OCI-M1 (cell line): ENCODE measurements at regions not wholly inside any gene's neighbourhood (a gene's known extent, or its start where the extent isn't known, plus 50 kb on each side); places are given as distances from the start of the nearest gene placed in this dataset.

Experiments
- DNase-seq: peaks from one replicate; lab custom pipeline; 2025; lab: John Stamatoyannopoulos, UW

DNA sequence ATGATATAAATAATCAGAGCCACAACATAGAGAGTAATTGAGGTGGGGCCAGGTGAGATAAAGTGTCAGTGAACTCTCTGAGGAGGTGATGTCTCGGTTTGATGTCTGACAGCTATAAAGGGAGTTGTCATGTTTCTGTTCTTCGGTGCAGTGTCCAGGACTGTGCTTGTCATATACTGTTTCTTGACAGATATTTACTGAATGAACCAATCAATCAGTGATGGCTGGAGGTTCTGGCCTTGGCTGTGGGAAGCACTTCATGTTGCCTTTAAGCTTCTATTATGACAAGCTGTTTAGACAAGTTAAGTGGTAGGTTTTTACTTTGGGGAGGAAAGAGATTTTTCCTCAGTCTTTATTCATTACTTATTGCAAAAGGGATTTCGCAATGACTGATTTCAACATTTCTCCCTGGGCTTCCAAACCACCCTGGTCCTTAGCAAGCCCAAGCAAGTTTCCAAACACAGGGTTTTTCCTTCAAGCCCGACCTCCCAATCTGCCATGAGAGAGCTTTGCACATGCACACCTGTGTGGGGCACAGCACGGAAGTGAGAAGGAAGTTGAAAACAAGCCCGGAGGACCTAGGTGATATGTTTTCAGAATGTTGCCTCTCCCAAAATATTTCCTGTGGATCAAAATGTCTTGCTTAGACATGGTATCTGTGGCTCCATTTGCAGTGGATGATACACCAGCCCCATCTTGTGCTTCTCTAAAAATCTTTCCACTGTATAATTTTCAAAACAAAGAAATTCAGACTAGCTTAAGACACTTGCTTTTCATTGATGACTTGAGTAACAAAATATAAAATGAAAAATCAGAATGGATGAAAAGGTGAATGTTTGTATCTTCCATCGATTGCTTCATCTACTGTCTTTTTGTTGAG, 567.3 kb upstream of the BTBD3 start:
- DNase-seq, result peak; percentile 36

DNA sequence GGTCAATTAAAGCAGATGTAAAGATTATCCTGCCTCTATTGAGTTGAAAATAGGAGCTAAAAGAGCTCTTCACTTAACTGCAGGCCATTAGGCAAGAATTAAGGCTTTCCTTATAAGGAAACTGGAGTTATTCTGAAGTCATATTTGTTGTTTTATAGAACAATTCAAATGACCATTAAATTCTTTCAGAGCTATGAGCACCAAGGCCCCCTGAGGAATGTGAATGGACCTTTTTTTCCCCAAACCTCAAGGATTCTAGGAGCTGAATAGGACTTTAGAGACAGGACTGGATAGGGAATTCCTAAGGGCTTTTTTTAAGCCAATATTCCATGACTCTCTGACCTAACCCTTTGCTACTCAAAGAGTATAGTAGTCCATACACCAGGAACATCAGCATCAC, 565.7 kb upstream of the BTBD3 start:
- DNase-seq, result no peak

DNA sequence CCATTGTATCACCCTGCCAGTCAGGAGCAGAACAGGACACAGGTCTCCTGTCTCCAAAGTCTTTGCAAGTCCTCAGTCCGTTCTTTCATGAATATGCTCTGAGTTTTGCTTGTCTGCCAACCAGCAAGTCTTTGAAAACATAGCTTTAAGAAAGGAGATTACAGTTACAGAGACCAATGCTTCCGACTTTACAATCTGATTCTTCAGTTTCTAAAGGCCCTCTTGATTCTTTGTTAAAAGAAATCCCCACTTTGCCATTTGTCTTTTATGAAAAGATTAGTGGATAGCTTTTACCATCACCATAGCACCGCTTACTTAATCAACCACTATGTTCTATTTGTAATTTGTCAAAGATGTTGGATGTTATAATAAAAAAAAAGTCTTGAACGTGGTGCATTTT, 562.8 kb upstream of the BTBD3 start:
- DNase-seq, result no peak

DNA sequence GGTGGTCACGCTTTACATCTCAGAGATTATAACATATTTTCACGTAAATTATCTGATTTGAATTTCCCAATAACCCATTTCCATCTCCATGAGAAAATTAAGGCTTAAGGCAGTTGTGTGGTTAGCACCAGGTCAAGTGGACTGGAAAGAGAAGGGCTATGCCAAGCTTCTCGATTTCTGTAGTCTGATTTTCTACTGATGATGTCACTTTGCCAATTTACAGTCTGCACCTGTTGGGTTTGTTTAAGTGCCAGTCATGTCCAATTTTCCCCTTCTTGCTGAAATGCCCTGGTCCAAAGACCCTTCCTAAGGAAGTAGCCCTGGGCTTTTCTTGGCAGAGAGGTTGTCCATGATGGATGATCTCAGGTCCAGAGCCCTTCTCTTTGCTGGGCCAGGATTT, 562.3 kb upstream of the BTBD3 start:
- no peak for DNase-seq

DNA sequence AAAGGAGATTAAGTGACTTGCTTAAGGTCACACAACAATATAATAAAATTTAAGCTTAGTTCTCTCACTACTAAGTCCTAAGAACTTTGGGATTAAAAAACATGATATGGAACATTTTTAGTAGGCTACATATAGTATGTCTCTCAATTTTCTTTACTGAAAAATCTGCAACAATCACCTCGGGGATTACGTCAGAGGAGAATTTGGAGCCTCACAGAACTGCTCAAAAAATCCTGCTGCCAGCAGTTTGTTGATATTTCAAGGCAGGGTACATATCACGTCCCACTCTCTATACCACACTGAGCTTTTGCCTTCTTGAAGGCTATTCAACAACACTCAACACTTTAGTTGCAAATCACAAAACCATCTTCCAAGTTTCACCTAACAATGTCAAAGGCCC, 561.6 kb upstream of the BTBD3 start:
- DNase-seq, result no peak

DNA sequence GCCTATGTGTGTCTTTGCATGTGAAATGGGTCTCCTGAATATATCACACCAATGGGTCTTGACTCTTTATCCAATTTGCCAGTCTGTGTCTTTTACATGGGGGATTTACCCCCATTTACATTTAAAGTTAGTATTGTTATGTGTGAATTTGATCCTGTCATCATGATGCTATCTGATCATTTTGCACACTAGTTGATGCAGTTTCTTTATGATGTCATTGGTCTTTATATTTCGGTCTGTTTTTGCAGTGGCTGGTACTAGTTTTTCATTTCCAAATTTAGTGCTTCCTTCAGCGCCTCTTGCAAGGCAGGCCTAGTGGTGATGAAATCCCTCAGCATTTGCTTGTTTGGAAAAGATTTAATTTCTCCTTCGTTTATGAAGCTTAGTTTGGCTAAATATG, 555.2 kb upstream of the BTBD3 start:
- DNase-seq, result no peak

DNA sequence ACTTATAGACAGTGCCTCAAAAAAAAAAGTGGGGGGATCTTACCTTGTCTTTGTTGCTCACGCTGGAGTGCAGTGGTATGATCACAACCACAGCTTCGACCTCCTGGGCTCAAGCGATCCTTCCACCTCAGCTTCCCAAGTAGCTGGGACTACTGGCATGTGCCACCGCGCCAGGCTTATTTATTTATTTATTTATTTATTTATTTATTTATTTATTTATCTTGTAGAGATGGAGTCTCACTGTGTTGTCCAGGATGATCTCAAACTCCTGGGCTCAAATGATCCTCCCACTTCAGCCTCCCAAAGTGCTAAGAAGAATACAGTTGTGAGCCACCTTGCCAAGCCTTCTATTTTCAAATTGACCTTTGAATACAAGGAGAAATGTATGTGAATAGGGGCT, 553.0 kb upstream of the BTBD3 start:
- DNase-seq, result no peak

DNA sequence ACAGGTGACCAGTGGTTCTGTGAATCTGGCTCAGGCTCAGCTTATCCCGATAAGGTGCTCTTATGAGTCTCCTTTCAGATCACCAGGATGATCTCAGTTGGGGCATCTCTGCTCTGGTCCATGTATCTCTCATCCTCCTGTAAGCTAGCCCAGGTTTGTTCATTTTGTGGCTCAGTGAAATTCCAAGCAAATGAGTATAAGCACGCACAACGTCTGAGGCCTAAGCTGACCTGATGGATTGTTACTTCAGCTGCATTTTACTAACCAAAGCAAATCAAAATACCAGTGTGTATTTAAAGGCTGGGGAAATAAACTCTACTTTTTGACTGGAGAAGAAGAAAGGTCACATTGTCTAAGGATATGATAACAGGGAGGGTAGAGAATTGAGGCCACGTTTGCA, 551.0 kb upstream of the BTBD3 start:
- DNase-seq, result no peak

DNA sequence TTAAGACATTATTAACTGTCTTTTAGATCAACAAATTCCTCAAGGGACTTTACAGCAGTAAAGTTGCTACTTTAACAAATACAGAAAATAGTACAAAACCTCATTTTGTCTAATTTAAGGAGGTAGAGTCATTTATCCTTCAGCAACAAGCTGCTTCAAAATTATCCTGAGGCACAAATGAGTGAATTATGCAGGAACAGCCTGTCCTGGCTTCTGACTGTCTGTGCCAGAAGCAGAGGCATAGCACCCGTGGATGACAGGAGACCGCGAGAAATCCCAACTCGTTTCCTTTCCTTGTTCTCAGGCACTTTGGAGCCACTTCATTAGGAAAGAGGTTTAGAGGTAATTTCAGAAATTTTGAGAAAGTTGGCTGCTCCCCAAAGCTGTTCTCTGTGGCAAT, 549.2 kb upstream of the BTBD3 start:
- DNase-seq, result no peak

DNA sequence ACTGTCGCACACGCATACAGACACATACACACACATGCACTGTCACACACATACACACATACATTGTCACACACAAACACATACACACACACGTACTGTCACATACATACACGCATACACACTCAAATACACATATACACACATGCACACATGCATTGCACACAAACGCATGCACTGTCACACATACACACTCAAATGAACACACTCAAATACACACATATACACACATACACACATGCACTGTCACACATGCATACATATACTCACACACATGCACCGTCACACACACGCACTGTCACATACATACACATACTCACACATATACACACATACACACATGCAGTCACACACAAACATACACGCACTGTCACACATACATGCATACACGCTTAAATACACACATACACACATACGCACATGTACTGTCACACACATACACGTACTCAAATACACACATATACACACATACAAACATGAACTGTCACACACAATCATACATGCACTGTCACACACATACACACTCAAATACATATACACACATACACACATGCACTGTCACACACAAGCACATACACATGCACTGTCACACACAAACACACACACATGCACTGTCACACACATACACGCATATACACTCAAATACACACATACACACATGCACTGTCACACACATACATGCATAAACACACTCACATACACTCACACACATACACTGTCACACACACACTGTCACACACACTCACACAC, 548.6 kb upstream of the BTBD3 start:
- DNase-seq, result no peak

DNA sequence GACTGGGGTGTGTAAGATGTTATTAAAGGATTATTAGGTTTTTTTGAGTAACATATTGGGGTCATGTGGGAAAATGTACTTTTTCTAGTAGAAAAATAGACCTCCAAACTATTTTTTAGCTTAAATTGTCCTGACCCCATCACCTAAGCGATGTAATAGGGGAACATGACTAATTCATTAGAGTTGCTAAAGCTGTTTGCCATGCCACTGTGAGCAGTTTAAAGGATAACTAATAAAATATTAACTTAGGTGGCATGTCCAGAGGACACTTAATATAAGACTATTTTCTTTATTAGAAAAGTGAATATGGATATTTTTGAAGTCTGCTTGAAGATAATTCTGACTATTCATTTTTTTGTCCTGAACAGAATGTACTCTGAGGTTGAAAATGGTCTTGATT, 545.9 kb upstream of the BTBD3 start:
- DNase-seq, result no peak

DNA sequence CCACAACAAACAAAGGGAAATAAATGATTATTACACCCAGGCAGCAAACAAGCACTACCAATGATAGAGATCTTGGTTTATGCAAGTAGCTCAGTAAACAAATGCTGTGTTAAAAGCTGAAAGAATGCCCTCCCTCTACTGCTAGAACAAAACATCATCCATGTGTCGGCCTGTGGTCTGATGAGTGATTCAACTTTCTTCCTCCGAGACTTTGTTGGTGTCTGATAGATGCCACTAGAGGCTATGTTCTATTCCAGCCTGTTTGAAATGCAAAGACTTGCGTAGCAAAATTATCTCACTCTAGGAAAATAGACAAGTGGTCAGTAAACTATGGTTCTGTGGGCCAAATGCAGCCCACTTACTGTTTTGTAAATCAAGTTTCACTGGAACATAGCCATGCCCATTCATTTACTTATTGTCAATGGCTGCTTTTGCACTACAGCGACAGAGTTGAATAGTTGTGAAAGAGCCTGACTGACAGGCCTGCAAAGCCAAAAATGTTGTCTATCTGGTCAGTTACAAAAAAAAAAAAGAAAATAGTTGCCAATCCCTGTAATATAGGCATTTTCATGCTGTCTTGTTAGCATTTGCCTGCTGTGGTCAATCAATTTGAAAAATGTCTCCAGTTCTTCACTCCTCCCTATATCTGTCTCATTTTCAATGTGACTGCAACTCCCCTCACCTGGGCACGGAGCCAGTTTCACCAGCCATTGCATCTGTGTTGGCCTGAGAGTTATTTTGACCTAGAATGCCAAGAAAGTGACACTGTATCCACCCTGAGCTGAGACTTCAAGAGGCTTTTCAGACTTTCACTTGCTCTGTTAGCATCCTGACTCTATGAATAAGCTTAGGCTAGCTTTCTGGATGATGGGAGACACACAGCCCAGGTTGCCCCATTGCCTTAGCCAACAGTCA, 544.6 kb upstream of the BTBD3 start:
- peak; percentile 41 for DNase-seq

DNA sequence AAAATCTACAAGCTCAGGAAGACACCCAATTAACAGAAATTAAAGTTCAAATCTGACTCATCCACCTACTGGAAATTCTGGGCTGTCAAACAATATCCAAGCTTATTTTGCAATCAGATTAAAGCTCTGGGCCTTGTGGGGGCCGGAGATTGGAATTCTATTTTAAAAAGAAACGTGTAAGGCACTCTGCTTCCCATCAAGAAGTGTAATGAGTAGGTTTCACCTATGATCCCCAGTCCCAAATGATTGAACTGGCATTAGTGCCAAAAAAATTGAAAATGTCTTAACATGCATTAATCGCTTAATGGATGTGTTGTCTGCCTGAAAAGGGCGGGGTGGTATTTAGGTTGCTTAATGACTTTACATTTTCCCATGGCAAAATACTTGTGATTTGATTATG, 542.4 kb upstream of the BTBD3 start:
- no peak for DNase-seq

DNA sequence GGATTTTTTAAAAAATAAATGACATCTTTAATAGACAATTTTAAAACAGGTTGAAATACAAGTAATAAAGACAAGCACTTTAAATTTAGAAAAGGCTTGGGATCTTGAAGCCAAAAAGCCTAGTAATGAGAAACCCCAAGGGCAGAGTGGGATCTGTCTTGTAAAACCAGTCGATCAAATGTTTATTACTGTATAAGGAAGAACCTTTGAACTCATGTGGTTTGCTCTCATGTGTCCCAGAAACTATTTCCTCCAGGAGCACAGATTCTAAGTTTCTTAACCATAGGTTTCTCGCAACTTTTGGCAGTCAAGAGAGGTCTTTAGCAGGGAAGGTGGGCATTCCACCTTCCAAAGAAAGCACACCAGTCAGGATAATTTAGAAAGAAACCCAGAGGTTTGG, 541.7 kb upstream of the BTBD3 start:
- no peak for DNase-seq

DNA sequence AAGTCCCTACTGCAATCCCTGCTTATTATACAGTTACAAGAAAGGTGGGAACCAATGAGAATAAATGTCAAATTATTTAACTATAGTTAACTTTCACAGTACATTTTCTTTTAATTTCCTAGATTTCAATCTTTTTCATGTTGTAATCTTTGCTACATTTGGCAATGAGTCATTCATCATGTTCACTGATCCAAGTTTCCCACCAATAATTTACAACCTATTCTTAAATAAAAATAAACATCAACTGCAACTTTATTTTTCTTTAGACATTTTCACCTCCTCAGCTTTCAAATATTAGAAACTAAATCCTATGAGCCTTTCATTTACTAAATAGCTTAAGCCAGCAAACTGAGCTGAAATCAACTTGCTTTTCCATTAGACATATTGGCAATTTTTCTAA, 541.3 kb upstream of the BTBD3 start:
- no peak for DNase-seq

DNA sequence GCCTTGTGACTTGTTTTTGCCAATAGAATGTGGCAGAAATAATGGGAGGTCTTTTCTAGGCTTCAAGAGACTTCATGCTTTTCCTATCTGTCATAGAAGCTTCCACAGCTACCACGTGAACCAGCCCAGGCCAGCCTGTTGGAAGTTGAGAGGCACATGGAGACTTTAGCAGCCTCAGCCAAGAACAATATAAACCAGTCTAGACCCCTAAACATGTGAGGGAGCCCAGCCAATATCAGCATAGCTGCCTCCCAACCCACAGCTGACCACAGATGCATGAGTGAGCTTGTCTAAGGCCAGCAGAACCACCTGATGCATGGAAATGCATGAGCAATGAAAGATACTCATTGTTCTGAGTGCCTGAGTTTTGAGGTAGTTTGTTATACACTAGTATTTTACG, 540.7 kb upstream of the BTBD3 start:
- DNase-seq, result no peak

DNA sequence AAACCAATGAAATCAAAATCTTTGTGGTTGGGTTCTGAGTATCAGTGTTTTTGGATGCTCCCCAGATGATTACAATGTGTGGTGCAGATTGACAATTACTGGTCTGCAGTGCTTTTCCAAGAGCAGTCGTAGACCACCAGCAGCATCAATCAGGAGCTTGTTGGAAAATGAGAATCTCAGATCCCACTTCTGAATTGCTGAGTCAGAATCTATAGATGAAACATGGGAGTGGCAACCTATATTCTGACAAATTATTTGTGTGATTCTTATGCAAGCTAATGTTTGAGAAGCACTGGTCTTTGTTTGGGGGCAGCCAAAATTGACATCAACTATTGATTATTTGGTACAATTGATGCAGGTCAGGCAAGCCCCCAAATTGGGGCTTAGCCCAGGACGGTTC, 539.9 kb upstream of the BTBD3 start:
- no peak for DNase-seq

DNA sequence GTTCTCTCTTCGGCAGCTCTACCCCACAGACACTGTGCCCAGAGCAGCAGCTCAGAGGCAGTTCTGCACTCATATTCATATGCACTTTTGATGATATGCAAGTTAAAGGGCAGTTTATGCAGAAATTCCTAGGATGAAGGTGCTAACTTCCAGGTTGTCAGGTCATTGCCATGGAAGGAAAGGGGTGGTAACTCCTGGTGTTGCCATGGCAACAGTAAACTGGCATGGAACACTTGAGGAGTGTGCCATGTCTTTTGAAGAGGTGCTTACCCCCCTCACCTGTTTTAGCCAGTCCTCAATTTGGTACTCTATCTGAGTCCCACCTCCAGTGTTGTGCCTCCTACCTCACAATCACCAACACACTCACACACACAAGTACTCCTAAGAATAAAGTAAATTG, 539.4 kb upstream of the BTBD3 start:
- no peak for DNase-seq

DNA sequence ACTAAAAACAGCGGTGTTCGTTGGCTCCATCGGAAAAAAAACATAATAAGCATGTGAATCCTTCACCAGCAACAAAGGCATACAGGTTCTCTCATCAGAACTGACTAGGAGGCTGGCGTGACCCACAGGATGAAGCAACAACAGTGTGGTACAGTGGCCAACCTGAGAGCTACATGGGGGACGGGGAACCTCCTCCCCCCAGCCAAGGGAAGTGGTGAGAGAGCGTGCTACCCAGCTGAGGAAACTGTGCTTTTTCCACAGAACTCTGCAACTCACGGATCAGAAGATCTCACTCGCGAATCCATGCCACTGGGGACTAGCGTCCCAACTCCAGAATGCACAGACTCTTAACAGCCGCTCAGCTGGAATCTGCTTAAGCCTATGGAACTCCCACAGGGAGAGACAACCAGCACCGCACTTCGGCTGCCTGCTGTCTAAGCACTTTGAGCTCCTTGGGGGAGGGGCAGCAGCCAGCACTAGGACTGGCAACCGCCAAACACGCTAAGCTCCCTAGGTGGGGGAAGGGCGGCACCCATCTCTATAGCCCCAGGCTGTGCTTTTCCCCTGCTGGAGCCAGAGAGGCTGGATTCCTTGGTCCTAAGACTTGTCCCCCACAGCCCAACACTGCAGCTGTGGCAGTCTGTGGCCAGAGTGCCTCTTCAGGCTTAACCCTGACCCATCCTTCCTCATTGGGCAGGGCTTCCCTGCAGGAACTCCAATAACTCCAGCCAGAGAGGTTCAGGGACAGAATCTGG, 538.3 kb upstream of the BTBD3 start:
- no peak for DNase-seq

DNA sequence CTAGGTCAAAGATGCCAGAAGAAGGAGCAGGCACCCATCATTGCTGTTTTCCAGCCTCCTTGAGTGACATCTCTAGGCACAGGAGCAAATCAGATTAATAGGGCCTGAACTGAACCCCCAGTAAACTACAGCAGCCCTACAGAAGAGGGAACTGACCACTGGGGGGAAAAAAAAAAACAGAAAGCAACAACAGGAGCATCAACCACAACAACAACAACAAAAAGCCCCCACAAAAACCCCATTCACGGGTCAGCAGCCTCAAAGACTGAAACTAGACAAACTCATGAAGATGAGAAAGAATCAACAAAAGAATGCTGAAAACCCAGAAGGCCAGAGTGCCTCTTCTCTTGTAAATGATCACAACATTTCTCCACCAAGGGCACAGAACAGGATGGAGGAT, 537.4 kb upstream of the BTBD3 start:
- DNase-seq, result no peak

DNA sequence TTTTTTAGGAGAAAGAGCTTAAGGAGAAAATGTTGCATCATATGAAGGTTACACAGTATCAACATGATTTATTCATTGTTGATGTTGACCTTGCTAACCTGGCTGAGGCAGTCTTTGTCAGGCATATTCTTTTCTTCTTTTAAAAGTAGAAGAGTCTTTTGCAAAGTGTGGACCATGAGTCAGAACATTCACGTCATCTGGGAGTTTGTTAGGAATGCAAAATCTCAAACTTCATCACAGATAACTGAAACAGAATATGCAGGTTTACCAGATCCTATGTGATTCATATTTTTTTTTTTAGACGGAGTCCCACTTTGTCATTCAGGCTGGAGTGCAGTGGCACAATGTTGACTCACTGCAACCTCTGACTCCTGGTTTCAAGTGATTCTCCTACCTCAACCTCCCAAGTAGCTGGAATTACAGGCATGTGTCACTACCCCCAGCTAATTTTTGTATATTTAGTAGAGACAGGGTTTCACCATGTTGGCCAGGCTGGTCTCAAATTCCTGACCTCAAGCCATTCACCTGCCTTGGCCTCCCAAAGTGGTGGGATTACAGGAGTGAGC, 530.4 kb upstream of the BTBD3 start:
- no peak for DNase-seq
